Right lobe of liver (tissue), 6 donors: ENCODE measurements at regions not wholly inside any gene's neighbourhood (a gene's known extent, or its start where the extent isn't known, plus 50 kb on each side); places are given as distances from the start of the nearest gene placed in this dataset.

Source experiments
- ATAC-seq, 4 donors: fragments of 200-7000 bp; cut with Tn5 transposase; one replicate each; pipeline ENCODE4 v1.9.1; 2020; ENCODE audit warnings: mild to moderate bottlenecking in 4 of 4, moderate library complexity in 4 of 4
- DNase-seq, 3 donors: peaks; one replicate each; pipeline ENCODE4 v3.0.0-alpha.2; 2020
- H3K27ac ChIP-seq, 3 donors: fragments of 200-600 bp; one replicate each; pipeline ENCODE4 v1.8.0; 2022
- H3K27me3 ChIP-seq, 2 donors: fragments of 200-600 bp; one replicate each; pipeline ENCODE4 v1.8.0; 2022
- H3K36me3 ChIP-seq, 4 donors: fragments of 200-600 bp; sonication (generic) in 1 of 4; one replicate each; pipeline versions ENCODE4 v1.5.1 to v1.8.0; 2017 to 2022; ENCODE audit warnings: control low read depth in 1 of 4
- H3K4me1 ChIP-seq, 4 donors: fragments of 200-600 bp; sonication (generic) in 1 of 4; one replicate each; pipeline versions ENCODE4 v1.5.1 to v1.8.0; 2017 to 2022; ENCODE audit warnings: control low read depth in 1 of 4
- H3K4me3 ChIP-seq, 3 donors: fragments of 200-600 bp; one replicate each; pipeline ENCODE4 v1.8.0; 2022
- H3K9me3 ChIP-seq, 4 donors: fragments of 200-600 bp; sonication (generic) in 1 of 4; one replicate each; pipeline versions ENCODE4 v1.5.1 to v1.8.0; 2017 to 2022; ENCODE audit warnings: control low read depth in 1 of 4
- POLR2A ChIP-seq: fragments of 450-650 bp; IDR thresholded peaks from one replicate; pipeline ENCODE4 v1.6.1; 2017; ENCODE audit warnings: antibody characterized with exemption, mild to moderate bottlenecking
- WGBS: methylation state at CpG from one replicate; pipeline ENCODE4 v1.1.6; 2018; ENCODE audit warnings: low coverage, low lambda C conversion rate; ENCODE audit not compliant: insufficient coverage; ENCODE audit errors: missing lambda C conversion rate; 5-methylcytosine and 5-hydroxymethylcytosine counted together
- intact Hi-C, 2 donors: fragments of 100-400 bp; cut with DNase I; formaldehyde crosslinking; loops; one replicate each; pipeline versions ENCODE4 v1.11.2 to v1.14.1; 2022
- TF ChIP-seq, protein P1 (sequence below), 4 donors: fragments of 200-600 bp in 3 of 4; fragments of 450-650 bp in 1 of 4; IDR thresholded peaks; one replicate each; pipeline versions ENCODE4 v1.5.1 to v1.8.0; 2016 to 2022; ENCODE audit warnings: antibody characterized with exemption in 4 of 4, mild to moderate bottlenecking in 2 of 4
- donor health status: DM: no; HTN: yes; CAD: no.
- donor health status: DM: no; HTN: no; CAD: no.
- donor health status: DM: no; HTN: no; CAD: no.
- donor health status: DM: no; HTN: yes; CAD: no.
- donor health status: DM: no; HTN: yes; CAD: no.

DNA sequence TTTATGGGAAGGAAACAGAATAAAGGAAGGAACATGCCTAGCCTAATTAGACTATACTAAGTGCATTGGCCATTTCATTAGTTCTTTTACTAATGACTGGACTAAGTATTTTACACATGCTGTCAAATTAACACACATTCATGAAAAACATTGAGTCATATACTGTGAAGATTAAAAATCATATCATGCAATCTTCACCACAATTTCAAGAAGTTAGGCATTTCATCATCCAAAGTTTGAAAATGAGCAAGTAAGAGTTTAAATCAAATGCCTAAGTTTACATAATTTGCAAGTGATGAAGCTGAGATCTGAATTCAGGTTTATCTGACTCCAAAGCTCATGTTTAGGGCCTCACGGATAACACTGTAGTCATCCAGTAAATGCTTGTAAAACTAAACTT, 601.0 kb downstream of the PDCD6IP start:
- H3K27ac ChIP-seq = no peak overlapping the region
- DNase-seq (no peak), ATAC-seq (no peak)
- intact Hi-C loops = no loop called here
- 87% methylated on average over 1 of the region's 1 CpG for WGBS
- H3K27me3 ChIP-seq = no peaks in the 10 kb centered on the region
- H3K4me1 ChIP-seq = no peaks in the 10 kb centered on the region
- no peak overlapping the region for H3K4me3 ChIP-seq
- no peaks in the 10 kb centered on the region for H3K9me3 ChIP-seq
- no peak for TF ChIP-seq POLR2A
- TF ChIP-seq, protein P1, sequence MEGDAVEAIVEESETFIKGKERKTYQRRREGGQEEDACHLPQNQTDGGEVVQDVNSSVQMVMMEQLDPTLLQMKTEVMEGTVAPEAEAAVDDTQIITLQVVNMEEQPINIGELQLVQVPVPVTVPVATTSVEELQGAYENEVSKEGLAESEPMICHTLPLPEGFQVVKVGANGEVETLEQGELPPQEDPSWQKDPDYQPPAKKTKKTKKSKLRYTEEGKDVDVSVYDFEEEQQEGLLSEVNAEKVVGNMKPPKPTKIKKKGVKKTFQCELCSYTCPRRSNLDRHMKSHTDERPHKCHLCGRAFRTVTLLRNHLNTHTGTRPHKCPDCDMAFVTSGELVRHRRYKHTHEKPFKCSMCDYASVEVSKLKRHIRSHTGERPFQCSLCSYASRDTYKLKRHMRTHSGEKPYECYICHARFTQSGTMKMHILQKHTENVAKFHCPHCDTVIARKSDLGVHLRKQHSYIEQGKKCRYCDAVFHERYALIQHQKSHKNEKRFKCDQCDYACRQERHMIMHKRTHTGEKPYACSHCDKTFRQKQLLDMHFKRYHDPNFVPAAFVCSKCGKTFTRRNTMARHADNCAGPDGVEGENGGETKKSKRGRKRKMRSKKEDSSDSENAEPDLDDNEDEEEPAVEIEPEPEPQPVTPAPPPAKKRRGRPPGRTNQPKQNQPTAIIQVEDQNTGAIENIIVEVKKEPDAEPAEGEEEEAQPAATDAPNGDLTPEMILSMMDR (IDR thresholded peaks at IDR 0.05) = no peak
- no peaks in the 10 kb centered on the region for H3K36me3 ChIP-seq

DNA sequence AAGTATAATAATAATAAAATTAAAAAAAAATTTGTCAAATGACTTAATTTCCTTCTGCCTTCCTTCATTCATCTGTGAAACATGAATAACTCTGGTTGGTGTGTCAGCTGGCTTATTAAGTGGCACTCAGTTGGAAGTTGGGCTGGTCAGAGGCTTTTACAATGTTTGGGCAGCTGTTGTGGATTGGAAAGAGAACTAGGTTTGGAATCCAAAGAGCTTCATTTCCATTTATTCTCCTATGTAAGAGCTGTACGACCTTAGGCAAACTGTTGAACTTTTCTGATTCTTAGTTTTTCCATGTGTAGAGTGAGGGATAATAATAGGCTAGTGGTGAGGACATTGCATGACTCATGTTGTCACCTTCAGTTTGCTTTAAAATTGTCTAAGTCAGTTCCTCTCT, 606.7 kb downstream of the PDCD6IP start:
- intact Hi-C loops = no loop called here
- no peaks in the 10 kb centered on the region for H3K4me1 ChIP-seq
- no peak overlapping the region for H3K27ac ChIP-seq
- no peaks in the 10 kb centered on the region for H3K27me3 ChIP-seq
- ATAC-seq = no peak
- 21% methylated on average over 1 of the region's 1 CpG for WGBS
- H3K9me3 ChIP-seq = no peaks in the 10 kb centered on the region
- H3K36me3 ChIP-seq = no peaks in the 10 kb centered on the region
- TF ChIP-seq POLR2A = no peak
- TF ChIP-seq, protein P1 (IDR thresholded peaks at IDR 0.05) = no peak
- DNase-seq = no peak
- H3K4me3 ChIP-seq = no peak overlapping the region

DNA sequence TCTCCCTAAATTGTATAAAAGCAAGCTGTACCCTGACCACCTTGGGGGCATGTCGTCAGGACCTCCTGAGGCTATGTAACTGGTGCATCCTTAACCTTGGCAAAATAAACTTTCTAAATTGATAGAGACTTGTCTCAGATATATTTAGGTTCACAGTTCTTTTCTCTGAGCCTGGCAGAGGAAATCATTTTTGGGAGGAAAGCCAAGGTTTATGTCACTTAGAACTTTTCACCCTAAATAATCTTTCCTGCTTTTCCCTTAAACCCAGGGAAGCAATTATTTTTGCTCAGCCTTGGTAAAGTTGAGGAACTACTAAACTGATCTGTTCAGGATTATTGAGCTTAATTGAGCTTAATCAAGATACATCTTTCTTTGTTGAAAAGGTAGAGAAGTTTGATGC, 608.9 kb downstream of the PDCD6IP start:
- intact Hi-C loops = no loop called here
- Histone ChIP-seq H3K4me3 (no peak overlapping the region), H3K27me3 (no peaks in the 10 kb centered on the region), H3K27ac (no peak overlapping the region), H3K36me3 (no peaks in the 10 kb centered on the region), H3K9me3 (no peaks in the 10 kb centered on the region), H3K4me1 (no peaks in the 10 kb centered on the region)
- ATAC-seq = no peak
- 8% methylated on average over 1 of the region's 1 CpG for WGBS
- no peak for DNase-seq
- TF ChIP-seq, protein P1 (IDR thresholded peaks at IDR 0.05) = no peak
- TF ChIP-seq POLR2A = no peak

DNA sequence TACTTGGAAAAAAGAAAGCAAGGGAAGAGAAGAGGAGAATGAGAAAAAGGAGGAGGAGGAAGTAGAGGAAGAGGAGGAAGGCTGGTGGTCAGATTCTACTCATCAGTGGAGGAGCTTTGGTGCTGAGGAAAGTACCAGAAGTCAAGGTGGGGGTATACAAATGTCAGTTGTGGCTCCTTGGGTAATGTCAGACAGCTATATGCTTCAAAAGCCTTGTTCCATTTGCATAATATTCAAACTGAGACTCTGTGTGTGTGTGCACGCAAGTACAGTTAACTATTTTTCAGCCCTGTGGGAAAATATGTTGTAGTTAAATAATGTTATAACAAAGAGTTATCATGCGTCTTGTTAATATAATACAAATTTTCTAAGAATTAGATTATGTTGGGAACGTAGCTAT, 609.7 kb downstream of the PDCD6IP start:
- Histone ChIP-seq H3K9me3 (no peaks in the 10 kb centered on the region), H3K4me1 (no peaks in the 10 kb centered on the region), H3K4me3 (no peak overlapping the region), H3K27ac (no peak overlapping the region), H3K27me3 (no peaks in the 10 kb centered on the region), H3K36me3 (no peaks in the 10 kb centered on the region)
- intact Hi-C loops = no loop called here
- DNase-seq (no peak), ATAC-seq (no peak)
- 54% methylated on average over 3 of the region's 3 CpGs for WGBS
- TF ChIP-seq POLR2A = no peak
- TF ChIP-seq, protein P1 (IDR thresholded peaks at IDR 0.05) = no peak

DNA sequence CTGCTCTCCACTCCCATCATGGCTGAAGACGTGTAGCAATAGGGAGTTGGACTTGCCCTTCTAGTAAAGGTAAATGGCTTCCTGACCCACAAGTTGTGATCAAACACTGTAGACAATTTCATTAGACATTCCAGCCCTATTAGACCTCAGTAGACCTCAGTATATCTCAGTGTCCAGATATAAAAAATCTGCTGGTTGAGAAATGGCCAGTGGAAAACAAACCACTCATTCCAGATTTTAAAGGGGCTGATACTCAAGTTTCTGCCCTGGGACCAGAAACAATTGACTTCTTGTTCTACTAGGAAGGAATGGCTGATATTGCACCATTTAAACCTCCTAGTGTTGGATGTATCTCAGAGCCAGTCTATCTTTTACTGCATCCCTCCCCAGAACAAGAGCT, 613.2 kb downstream of the PDCD6IP start:
- no peaks in the 10 kb centered on the region for H3K36me3 ChIP-seq
- no peak overlapping the region for H3K4me3 ChIP-seq
- intact Hi-C loops = no loop called here
- H3K4me1 ChIP-seq = no peaks in the 10 kb centered on the region
- no peaks in the 10 kb centered on the region for H3K27me3 ChIP-seq
- H3K27ac ChIP-seq = no peak overlapping the region
- TF ChIP-seq, protein P1 (IDR thresholded peaks at IDR 0.05) = no peak
- TF ChIP-seq POLR2A = no peak
- WGBS = 31% methylated on average over 1 of the region's 1 CpG
- ATAC-seq (no peak), DNase-seq (no peak)
- H3K9me3 ChIP-seq = no peaks in the 10 kb centered on the region
